NB4 (cell line): ENCODE measurements at regions not wholly inside any gene's neighbourhood (a gene's known extent, or its start where the extent isn't known, plus 50 kb on each side); places are given as distances from the start of the nearest gene placed in this dataset.

Experiments used
- CTCF ChIP-seq: IDR thresholded peaks from one replicate; pipeline ENCODE4 v1.5.1; 2012; ENCODE audit warnings: low read depth, low read length
- POLR2A ChIP-seq: IDR thresholded peaks from 2 replicates; pipeline ENCODE4 v1.6.1; 2011; ENCODE audit warnings: mild to moderate bottlenecking; ENCODE audit not compliant: insufficient read length; ENCODE audit errors: extremely low read depth

GRCh38 chr5:152688561-152689249 lies 283.6 kb upstream of the NMUR2 start:
- no peak for TF ChIP-seq CTCF
- TF ChIP-seq POLR2A: no peak
